SK-N-SH treated with all-trans-retinoic acid at 6 μM for 48 hours (cell line): ENCODE measurements at regions not wholly inside any gene's neighbourhood (a gene's known extent, or its start where the extent isn't known, plus 50 kb on each side); places are given as distances from the start of the nearest gene placed in this dataset.

Source experiments
- ATAC-seq: fragments of 200-7000 bp; cut with Tn5 transposase; 3 replicates; pipeline ENCODE4 v1.9.1; 2020; ENCODE audit warnings: mild to moderate bottlenecking, moderate library complexity
- ARNTL ChIP-seq: fragments of 450-650 bp; formaldehyde crosslinking; IDR thresholded peaks from 2 replicates; pipeline ENCODE4 v1.5.0; 2020; ENCODE audit warnings: low read depth, mild to moderate bottlenecking, moderate library complexity, borderline replicate concordance
- BACH2 ChIP-seq: fragments of 250-450 bp; sonication (Bioruptor Pico); IDR thresholded peaks from 2 replicates; pipeline ENCODE4 v1.9.0; 2021; ENCODE audit warnings: mild to moderate bottlenecking, borderline replicate concordance
- CREB5 ChIP-seq: fragments of 250-450 bp; sonication (Bioruptor Pico); IDR thresholded peaks from 2 replicates; pipeline ENCODE4 v1.5.1; 2020; ENCODE audit warnings: low read depth, mild to moderate bottlenecking, moderate library complexity
- CSDC2 ChIP-seq: fragments of 250-450 bp; sonication (Bioruptor Pico); IDR thresholded peaks from 2 replicates; pipeline ENCODE4 v1.5.0; 2020; ENCODE audit warnings: mild to moderate bottlenecking, moderate library complexity
- CSRNP3 ChIP-seq: fragments of 250-450 bp; sonication (Bioruptor Pico); IDR thresholded peaks from 2 replicates; pipeline ENCODE4 v1.5.1; 2021; ENCODE audit warnings: mild to moderate bottlenecking, moderate library complexity
- ESRRG ChIP-seq: fragments of 250-450 bp; sonication (Bioruptor Pico); IDR thresholded peaks from 2 replicates; pipeline ENCODE4 v1.6.1; 2021; ENCODE audit warnings: mild to moderate bottlenecking
- GLIS3 ChIP-seq: fragments of 250-450 bp; sonication (Bioruptor Pico); IDR thresholded peaks from 2 replicates; pipeline ENCODE4 v1.5.0; 2020; ENCODE audit warnings: mild to moderate bottlenecking, moderate library complexity
- ISL1 ChIP-seq: fragments of 250-450 bp; sonication (Bioruptor Pico); IDR thresholded peaks from 2 replicates; pipeline ENCODE4 v2.1.2; 2022; ENCODE audit warnings: mild to moderate bottlenecking, moderate library complexity
- OSR1 ChIP-seq: fragments of 250-450 bp; sonication (Bioruptor Pico); IDR thresholded peaks from 2 replicates; pipeline ENCODE4 v1.8.0; 2022; ENCODE audit warnings: moderate library complexity, mild to moderate bottlenecking, inconsistent platforms
- PATZ1 ChIP-seq: fragments of 250-450 bp; sonication (Bioruptor Pico); IDR thresholded peaks from 2 replicates; pipeline ENCODE4 v1.8.0; 2020; ENCODE audit warnings: mild to moderate bottlenecking, moderate library complexity, borderline replicate concordance
- POU6F1 ChIP-seq: fragments of 250-450 bp; sonication (Bioruptor Pico); IDR thresholded peaks from 2 replicates; pipeline ENCODE4 v1.8.0; 2021; ENCODE audit warnings: low read depth, mild to moderate bottlenecking, moderate library complexity, borderline replicate concordance
- PPARA ChIP-seq: fragments of 250-450 bp; sonication (Bioruptor Pico); IDR thresholded peaks from 2 replicates; pipeline ENCODE4 v1.5.0; 2020; ENCODE audit warnings: mild to moderate bottlenecking, borderline replicate concordance
- RARB ChIP-seq: fragments of 250-450 bp; sonication (Bioruptor Pico); IDR thresholded peaks from 2 replicates; pipeline ENCODE4 v1.8.0; 2021; ENCODE audit warnings: mild to moderate bottlenecking, moderate library complexity
- SNAI2 ChIP-seq: fragments of 250-450 bp; sonication (Bioruptor Pico); IDR thresholded peaks from 2 replicates; pipeline ENCODE4 v1.5.0; 2020; ENCODE audit warnings: mild to moderate bottlenecking, moderate library complexity
- TCF4 ChIP-seq: fragments of 250-450 bp; sonication (Bioruptor Pico); IDR thresholded peaks from 2 replicates; pipeline ENCODE4 v1.8.0; 2021; ENCODE audit warnings: mild to moderate bottlenecking, moderate library complexity, borderline replicate concordance
- TOX ChIP-seq: fragments of 250-450 bp; sonication (Bioruptor Pico); IDR thresholded peaks from 2 replicates; pipeline ENCODE4 v1.8.0; 2021; ENCODE audit warnings: mild to moderate bottlenecking, moderate library complexity, borderline replicate concordance
- TSHZ2 ChIP-seq: fragments of 250-450 bp; sonication (Bioruptor Pico); IDR thresholded peaks from 2 replicates; pipeline ENCODE4 v1.5.0; 2020; ENCODE audit warnings: mild to moderate bottlenecking, moderate library complexity
- ZC3H10 ChIP-seq: fragments of 250-450 bp; sonication (Bioruptor Pico); IDR thresholded peaks from 2 replicates; pipeline ENCODE4 v1.5.1; 2021; ENCODE audit warnings: mild to moderate bottlenecking, moderate library complexity
- ZFP3 ChIP-seq: fragments of 250-450 bp; sonication (Bioruptor Pico); IDR thresholded peaks from 2 replicates; pipeline ENCODE4 v1.5.0; 2020; ENCODE audit warnings: mild to moderate bottlenecking, moderate library complexity
- ZFP30 ChIP-seq: fragments of 450-650 bp; formaldehyde crosslinking; IDR thresholded peaks from 2 replicates; pipeline ENCODE4 v1.5.0; 2022; ENCODE audit warnings: mild to moderate bottlenecking, moderate library complexity
- ZNF565 ChIP-seq: fragments of 450-650 bp; formaldehyde crosslinking; conservative IDR thresholded peaks from 2 replicates; pipeline ENCODE4 v1.5.0; 2020; ENCODE audit warnings: low read depth, mild to moderate bottlenecking, moderate library complexity
- ZNF70 ChIP-seq: fragments of 450-650 bp; formaldehyde crosslinking; IDR thresholded peaks from 2 replicates; pipeline ENCODE4 v1.5.0; 2020; ENCODE audit warnings: mild to moderate bottlenecking, moderate library complexity
- ZNF8 ChIP-seq: fragments of 450-650 bp; formaldehyde crosslinking; IDR thresholded peaks from 2 replicates; pipeline ENCODE4 v1.5.0; 2020; ENCODE audit warnings: mild to moderate bottlenecking, moderate library complexity

- TF ChIP-seq SNAI2 (no peak), ISL1 (CRISPR knock-in tag) (no peak), TOX (CRISPR knock-in tag) (no peak), ZFP30 (CRISPR knock-in tag) (no peak), BACH2 (CRISPR knock-in tag) (no peak), ESRRG (CRISPR knock-in tag) (no peak), ARNTL (no peak), POU6F1 (CRISPR knock-in tag) (no peak), TSHZ2 (CRISPR knock-in tag) (no peak)
- no peak for ATAC-seq
Observed at GRCh38 chr13:81139987-81140386, 799.1 kb upstream of the SPRY2 start.

- no peak for ATAC-seq
- no peak for TF ChIP-seq CSDC2 (CRISPR knock-in tag)
- TF ChIP-seq OSR1 (CRISPR knock-in tag), result no peak
- no peak for TF ChIP-seq ZNF70 (CRISPR knock-in tag)
- no peak for TF ChIP-seq ZNF8
- no peak for TF ChIP-seq ZFP3 (CRISPR knock-in tag)
- TF ChIP-seq RARB (CRISPR knock-in tag), result no peak
- TF ChIP-seq POU6F1 (CRISPR knock-in tag), result no peak
- no peak for TF ChIP-seq SNAI2
- no peak for TF ChIP-seq ESRRG (CRISPR knock-in tag)
- no peak for TF ChIP-seq GLIS3 (CRISPR knock-in tag)
- TF ChIP-seq ZFP30 (CRISPR knock-in tag), result no peak
Observed at GRCh38 chr13:81138353-81138980, 797.5 kb upstream of the SPRY2 start.

- no peak for TF ChIP-seq OSR1 (CRISPR knock-in tag)
- TF ChIP-seq ZC3H10 (CRISPR knock-in tag), result no peak
- no peak for TF ChIP-seq ZNF565
- TF ChIP-seq BACH2 (CRISPR knock-in tag), result no peak
- no peak for TF ChIP-seq RARB (CRISPR knock-in tag)
- no peak for ATAC-seq
Observed at GRCh38 chr13:81133066-81133465, 792.1 kb upstream of the SPRY2 start.

GRCh38 chr13:81117416-81117815 is 776.5 kb upstream of the SPRY2 start:
- no peak for ATAC-seq
- no peak for TF ChIP-seq CSDC2 (CRISPR knock-in tag)
- no peak for TF ChIP-seq BACH2 (CRISPR knock-in tag)
- TF ChIP-seq ZNF565, result no peak
- TF ChIP-seq ZNF70 (CRISPR knock-in tag), result no peak
- no peak for TF ChIP-seq GLIS3 (CRISPR knock-in tag)
- TF ChIP-seq PPARA (CRISPR knock-in tag), result no peak
- TF ChIP-seq PATZ1 (CRISPR knock-in tag), result no peak
- no peak for TF ChIP-seq ZFP3 (CRISPR knock-in tag)
- no peak for TF ChIP-seq TOX (CRISPR knock-in tag)
- TF ChIP-seq TCF4 (CRISPR knock-in tag), result no peak
- TF ChIP-seq ARNTL, result no peak
- no peak for TF ChIP-seq SNAI2
- no peak for TF ChIP-seq CSRNP3 (CRISPR knock-in tag)
- TF ChIP-seq ZC3H10 (CRISPR knock-in tag), result no peak
- no peak for TF ChIP-seq ZNF8
- TF ChIP-seq ZFP30 (CRISPR knock-in tag), result no peak
- TF ChIP-seq CREB5 (CRISPR knock-in tag), result no peak
- no peak for TF ChIP-seq ISL1 (CRISPR knock-in tag)
